K562 (cell line): ENCODE measurements at regions not wholly inside any gene's neighbourhood (a gene's known extent, or its start where the extent isn't known, plus 50 kb on each side); places are given as distances from the start of the nearest gene placed in this dataset.

Source experiments
- ATAC-seq: fragments of 200-7000 bp; cut with Tn5 transposase; 3 replicates; pipeline ENCODE4 v1.9.1; 2020; ENCODE audit warnings: moderate library complexity
- BruUV-seq: library from RNA; stranded (reverse); fragments of 400-500 nt; replicated peaks from 2 replicates; lab custom pipeline; 2021; lab: Mats Ljungman, UMichigan
- CTCF ChIA-PET: fragments of 300-600 bp; formaldehyde crosslinking; extraction: SDS; loops from one replicate; lab custom pipeline; 2021; ENCODE audit warnings: low intra/inter-chr PET ratio; lab: Yijun Ruan, JAX
- POLR2A ChIA-PET: fragments of 300-600, 350-650 bp; sonication (Branson Sonifier 250); formaldehyde crosslinking; extraction: SDS; loops from one replicate; lab custom pipeline; 2021; ENCODE audit warnings: antibody characterized with exemption, inconsistent platforms; lab: Yijun Ruan, JAX
- DNase-seq, 4 experiments: peaks; one replicate each; pipeline versions ENCODE4 v3.0.0 to v3.0.0-alpha.2; 2011 to 2018; ENCODE audit warnings: low spot score in 3 of 4, mixed read lengths in 3 of 4; ENCODE audit errors: extremely low read depth in 1 of 4
- FAIRE-seq: peaks from 2 replicates; lab custom pipeline; 2011; peaks lifted over from hg19 to GRCh38; lab: Jason Lieb, UNC
- H2AFZ ChIP-seq: 2 replicates; pipeline ENCODE4 v1.6.0; 2011; ENCODE audit warnings: low read depth, low read length, control low read depth, inconsistent platforms
- H3K27ac ChIP-seq: fragments of 200-600 bp; 3 replicates; pipeline ENCODE4 v1.8.0; 2011; ENCODE audit warnings: low read depth, mild to moderate bottlenecking, control low read depth, inconsistent platforms, low read length, moderate library complexity, mixed read lengths; ENCODE audit errors: extremely low read depth
- H3K27me3 ChIP-seq, 2 experiments: fragments of 300-600 bp in 1 of 2; 2 replicates in 1 of 2; 3 replicates in 1 of 2; pipeline versions ENCODE4 v1.6.0 to v1.8.0; 2011; ENCODE audit warnings: inconsistent platforms in 2 of 2, low read length in 2 of 2, mild to moderate bottlenecking in 1 of 2, mixed read lengths in 1 of 2, moderate library complexity in 1 of 2; ENCODE audit not compliant: control insufficient read depth in 2 of 2, insufficient read depth in 2 of 2
- H3K36me3 ChIP-seq: fragments of 300-600 bp; 3 replicates; pipeline ENCODE4 v1.8.0; 2011; ENCODE audit warnings: mild to moderate bottlenecking, low read length, inconsistent platforms; ENCODE audit not compliant: control insufficient read depth, insufficient read depth
- H3K4me1 ChIP-seq, 2 experiments: fragments of 200-600 bp in 1 of 2; replicated peaks in 1 of 2; 2 replicates in 1 of 2; 3 replicates in 1 of 2; pipeline versions ENCODE4 v1.5.1 to v1.8.0; 2011; ENCODE audit warnings: inconsistent platforms in 2 of 2, low read length in 2 of 2, mild to moderate bottlenecking in 1 of 2, mixed read lengths in 1 of 2, moderate library complexity in 1 of 2; ENCODE audit not compliant: control insufficient read depth in 2 of 2, insufficient read depth in 2 of 2
- H3K4me2 ChIP-seq: 2 replicates; pipeline ENCODE4 v1.6.1; 2011; ENCODE audit warnings: low read length, control low read depth, inconsistent platforms, mixed read lengths; ENCODE audit not compliant: insufficient read depth
- H3K4me3 ChIP-seq: fragments of 200-600 bp; sonication (generic), shearing (Covaris generic); 2 replicates; pipeline ENCODE4 v1.5.1; 2016; ENCODE audit warnings: control low read depth, inconsistent platforms
- H3K79me2 ChIP-seq: fragments of 200-600 bp; 3 replicates; pipeline ENCODE4 v1.8.0; 2011; ENCODE audit warnings: low read length, inconsistent platforms; ENCODE audit not compliant: control insufficient read depth, insufficient read depth
- H3K9ac ChIP-seq, 2 experiments: 2 replicates each; pipeline versions ENCODE4 v1.6.0 to v1.6.1; 2011; ENCODE audit warnings: low read depth in 2 of 2, low read length in 2 of 2, control low read depth in 1 of 2, inconsistent platforms in 1 of 2, mild to moderate bottlenecking in 1 of 2, mixed read lengths in 1 of 2; ENCODE audit not compliant: insufficient read depth in 1 of 2
- H3K9me1 ChIP-seq: one replicate; pipeline ENCODE4 v1.6.0; 2011; ENCODE audit warnings: inconsistent platforms, mild to moderate bottlenecking, low read length, moderate library complexity; ENCODE audit not compliant: control insufficient read depth, insufficient read depth
- H3K9me3 ChIP-seq: replicated peaks from 2 replicates; pipeline ENCODE4 v1.5.1; 2011; ENCODE audit warnings: low read depth, low read length, inconsistent platforms; ENCODE audit not compliant: control insufficient read depth, insufficient read depth
- H4K20me1 ChIP-seq: replicated peaks from 2 replicates; pipeline ENCODE4 v1.6.1; 2011; ENCODE audit warnings: low read length, inconsistent platforms, mixed read lengths; ENCODE audit not compliant: control insufficient read depth, insufficient read depth
- RBM25 ChIP-seq: fragments of 200-400 bp; formaldehyde crosslinking; IDR thresholded peaks from 2 replicates; pipeline ENCODE4 v1.6.1; 2018; ENCODE audit warnings: low read length, low read depth, moderate library complexity; ENCODE audit not compliant: severe bottlenecking
- SIN3B ChIP-seq: fragments of 450-650 bp; IDR thresholded peaks from 2 replicates; pipeline ENCODE4 v1.6.1; 2017; ENCODE audit warnings: low read depth, mild to moderate bottlenecking, moderate library complexity
- ZNF146 ChIP-seq: IDR thresholded peaks from one replicate; pipeline ENCODE4 v1.6.1; 2018; ENCODE audit warnings: missing compliant biosample characterization; ENCODE audit not compliant: unreplicated experiment
- WGBS: fragments of 100-300 bp; shearing (Covaris generic); methylation state at CpG from one replicate; pipeline ENCODE4 v1.1.6; 2016; ENCODE audit warnings: low coverage, mixed read lengths; ENCODE audit not compliant: insufficient coverage; ENCODE audit errors: missing lambda C conversion rate; 5-methylcytosine and 5-hydroxymethylcytosine counted together
- in situ Hi-C: fragments of 300-500 bp; cut with MboI; formaldehyde crosslinking; loops from 4 replicates; pipeline ENCODE4 v1.15.0; 2018; ENCODE audit warnings: inconsistent platforms, mixed read lengths
- intact Hi-C: fragments of 100-400 bp; cut with micrococcal nuclease; formaldehyde crosslinking; loops from 2 replicates; pipeline ENCODE4 v1.14.2; 2022
- TF ChIP-seq, protein P1 (sequence below): fragments of 250-450 bp; sonication (Bioruptor Pico); IDR thresholded peaks from 2 replicates; pipeline ENCODE4 v1.8.0; 2021; ENCODE audit warnings: mild to moderate bottlenecking, moderate library complexity

GRCh38 chr11:95695181-95695580 is 94.4 kb downstream of the FAM76B start (continued):
- TF ChIP-seq, protein P1, sequence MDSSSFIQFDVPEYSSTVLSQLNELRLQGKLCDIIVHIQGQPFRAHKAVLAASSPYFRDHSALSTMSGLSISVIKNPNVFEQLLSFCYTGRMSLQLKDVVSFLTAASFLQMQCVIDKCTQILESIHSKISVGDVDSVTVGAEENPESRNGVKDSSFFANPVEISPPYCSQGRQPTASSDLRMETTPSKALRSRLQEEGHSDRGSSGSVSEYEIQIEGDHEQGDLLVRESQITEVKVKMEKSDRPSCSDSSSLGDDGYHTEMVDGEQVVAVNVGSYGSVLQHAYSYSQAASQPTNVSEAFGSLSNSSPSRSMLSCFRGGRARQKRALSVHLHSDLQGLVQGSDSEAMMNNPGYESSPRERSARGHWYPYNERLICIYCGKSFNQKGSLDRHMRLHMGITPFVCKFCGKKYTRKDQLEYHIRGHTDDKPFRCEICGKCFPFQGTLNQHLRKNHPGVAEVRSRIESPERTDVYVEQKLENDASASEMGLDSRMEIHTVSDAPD (CRISPR knock-in tag), result no peak
- TF ChIP-seq, all 486 proteins: peak for 0

- H3K4me1 ChIP-seq, result no peaks in the 10 kb centered on the region; a peak in 1 of 5 replicates
- no peak for ATAC-seq
- H3K9ac ChIP-seq, result no peak overlapping the region
- in situ Hi-C loops, result no loop called here
- H3K36me3 ChIP-seq, result no peaks in the 10 kb centered on the region
- H4K20me1 ChIP-seq, result no peaks in the 10 kb centered on the region
- BruUV-seq, result no TSS peak
- H3K79me2 ChIP-seq, result no peaks in the 10 kb centered on the region
- H3K9me1 ChIP-seq, result no peaks in the 10 kb centered on the region
- WGBS, result 0% methylated on average over 1 of the region's 1 CpG
- CTCF ChIA-PET, result no interaction called here
- no peak overlapping the region for H3K27ac ChIP-seq
- no peak for TF ChIP-seq SIN3B
- peak; percentile 70 for TF ChIP-seq ZNF146 (CRISPR knock-in tag)
- peak; percentile 52 for TF ChIP-seq RBM25
- H3K9me3 ChIP-seq, result no peaks in the 10 kb centered on the region
- POLR2A ChIA-PET, result interaction anchor here (1.6 to 2.5 kb wide), 2 partner anchors 12 to 552 kb away, joined by 3 to 10 read pairs; no protein-coding TSS in a partner anchor
- no peak for DNase-seq
- H3K27me3 ChIP-seq, result no peaks in the 10 kb centered on the region
- intact Hi-C loops, result no loop called here
- H2AFZ ChIP-seq, result no peak overlapping the region
- H3K4me3 ChIP-seq, result no peak overlapping the region
- no peak for FAIRE-seq
- H3K4me2 ChIP-seq, result no peak overlapping the region
These were observed 96.3 kb downstream of the FAM76B start for GRCh38 chr11:95693298-95693697.
